ENCODE measurements at regions not wholly inside any gene's neighbourhood (a gene's known extent, or its start where the extent isn't known, plus 50 kb on each side); places are given as distances from the start of the nearest gene placed in this dataset.

- Histone ChIP-seq H3K9me3 (no peaks in the 10 kb centered on the region), H3K27me3 (no peaks in the 10 kb centered on the region), H3K4me1 (peaks cover 0 to 7% (median 0%) of the 10 kb centered on the region in 4 donors), H3K36me3 (no peaks in the 10 kb centered on the region), H3K4me3 (no peak overlapping the region), H3K27ac (no peak overlapping the region)
- ATAC-seq = no peak
- DNase-seq = peak in 1 of 3 donors; percentile 51
- intact Hi-C loops (cut with DNase I) = no loop called here
- WGBS (ENCODE audit: insufficient coverage, low coverage, low lambda C conversion rate, missing lambda C conversion rate) = 99% methylated on average over 12 of the region's 18 CpGs
- TF ChIP-seq POLR2A (IDR thresholded peaks at IDR 0.05) = no peak
- no peak for TF ChIP-seq CTCF (IDR thresholded peaks at IDR 0.05)
Observed at GRCh38 chr1:68373173-68373572, 76.6 kb downstream of the RPE65 start.

GRCh38 chr1:68372487-68372886 lies 77.3 kb downstream of the RPE65 start:
- ATAC-seq = no peak
- no peaks in the 10 kb centered on the region for H3K27me3 ChIP-seq
- TF ChIP-seq CTCF (IDR thresholded peaks at IDR 0.05) (no peak), POLR2A (IDR thresholded peaks at IDR 0.05) (no peak)
- H3K36me3 ChIP-seq = no peaks in the 10 kb centered on the region
- H3K9me3 ChIP-seq = no peaks in the 10 kb centered on the region
- no peak overlapping the region for H3K4me3 ChIP-seq
- no peak for DNase-seq
- intact Hi-C loops (cut with DNase I) = no loop called here
- WGBS (ENCODE audit: insufficient coverage, low coverage, low lambda C conversion rate, missing lambda C conversion rate) = 87% methylated on average over 5 of the region's 6 CpGs
- no peak overlapping the region for H3K27ac ChIP-seq
- peaks cover 0 to 7% (median 0%) of the 10 kb centered on the region in 4 donors for H3K4me1 ChIP-seq

GRCh38 chr1:68370101-68370915 lies 79.4 kb downstream of the RPE65 start:
- ATAC-seq (peak; percentile 90 to 99 (median 98)), DNase-seq (no peak)
- TF ChIP-seq POLR2A (IDR thresholded peaks at IDR 0.05) = no peak
- TF ChIP-seq CTCF (IDR thresholded peaks at IDR 0.05) = no peak
- H3K27ac ChIP-seq = peak overlapping the region in 1 of 3 donors; percentile 18
- H3K4me3 ChIP-seq = no peak overlapping the region
- H3K4me1 ChIP-seq = peaks cover 0 to 7% (median 0%) of the 10 kb centered on the region in 4 donors
- intact Hi-C loops (cut with DNase I) = no loop called here
- H3K9me3 ChIP-seq = no peaks in the 10 kb centered on the region
- no peaks in the 10 kb centered on the region for H3K27me3 ChIP-seq
- WGBS (ENCODE audit: insufficient coverage, low coverage, low lambda C conversion rate, missing lambda C conversion rate) = 25% methylated on average over 1 of the region's 1 CpG
- H3K36me3 ChIP-seq = no peaks in the 10 kb centered on the region

GRCh38 chr1:68366572-68366971 lies 83.2 kb downstream of the RPE65 start:
- Histone ChIP-seq H3K4me3 (no peak overlapping the region), H3K27ac (no peak overlapping the region), H3K9me3 (no peaks in the 10 kb centered on the region), H3K36me3 (no peaks in the 10 kb centered on the region), H3K4me1 (peaks cover 0 to 7% (median 0%) of the 10 kb centered on the region in 4 donors), H3K27me3 (no peaks in the 10 kb centered on the region)
- intact Hi-C loops (cut with DNase I) = no loop called here
- no peak for TF ChIP-seq POLR2A (IDR thresholded peaks at IDR 0.05)
- TF ChIP-seq CTCF (IDR thresholded peaks at IDR 0.05) = no peak
- DNase-seq (no peak), ATAC-seq (no peak)
- 90% methylated on average over 3 of the region's 5 CpGs for WGBS (ENCODE audit: insufficient coverage, low coverage, low lambda C conversion rate, missing lambda C conversion rate)

Data from right lobe of liver (tissue), 6 donors.